SU-DHL-6 (cell line): ENCODE measurements at regions not wholly inside any gene's neighbourhood (a gene's known extent, or its start where the extent isn't known, plus 50 kb on each side); places are given as distances from the start of the nearest gene placed in this dataset.

Experiments used
- H2AFZ ChIP-seq: fragments of 200-600 bp; sonication (generic); 2 replicates; pipeline ENCODE4 v1.6.1; 2014; ENCODE audit warnings: low read depth, mild to moderate bottlenecking, moderate library complexity, mixed read lengths, antibody characterized with exemption, low read length; ENCODE audit not compliant: severe bottlenecking
- H3F3A ChIP-seq: fragments of 200-600 bp; shearing (Covaris generic); 2 replicates; pipeline ENCODE4 v1.6.0; 2016; ENCODE audit warnings: antibody characterized with exemption, mild to moderate bottlenecking; ENCODE audit not compliant: insufficient read depth
- H3K27ac ChIP-seq: fragments of 200-600 bp; sonication (generic); 2 replicates; pipeline ENCODE4 v1.5.1; 2016; ENCODE audit warnings: low read depth, mild to moderate bottlenecking, low read length, moderate library complexity, mixed read lengths
- H3K27me3 ChIP-seq: fragments of 200-600 bp; sonication (generic), shearing (Covaris generic); 2 replicates; pipeline ENCODE4 v1.6.0; 2014; ENCODE audit warnings: mild to moderate bottlenecking, low read length
- H3K36me3 ChIP-seq: fragments of 200-600 bp; sonication (generic); 2 replicates; pipeline ENCODE4 v1.6.1; 2014; ENCODE audit warnings: mild to moderate bottlenecking, low read length, mixed read lengths
- H3K4me2 ChIP-seq: fragments of 300-600, 200-600 bp; shearing (Covaris generic), sonication (generic); 2 replicates; pipeline ENCODE4 v1.6.0; 2014; ENCODE audit warnings: low read length, low read depth, mild to moderate bottlenecking; ENCODE audit not compliant: poor library complexity, severe bottlenecking
- H3K4me3 ChIP-seq: fragments of 200-600 bp; sonication (generic); 2 replicates; pipeline ENCODE4 v1.5.1; 2014; ENCODE audit warnings: antibody characterized with exemption, low read length, mild to moderate bottlenecking, mixed read lengths; ENCODE audit not compliant: insufficient read depth, poor library complexity, severe bottlenecking
- H3K79me2 ChIP-seq: fragments of 200-600 bp; sonication (generic); 2 replicates; pipeline ENCODE4 v1.6.1; 2014; ENCODE audit warnings: mild to moderate bottlenecking, low read length, moderate library complexity; ENCODE audit not compliant: insufficient read depth
- H3K9ac ChIP-seq: fragments of 200-600 bp; sonication (generic); 2 replicates; pipeline ENCODE4 v1.7.0; 2014; ENCODE audit warnings: mild to moderate bottlenecking, low read length
- H3K9me2 ChIP-seq: fragments of 200-600 bp; sonication (generic); replicated peaks from 2 replicates; pipeline ENCODE4 v1.6.1; 2014; ENCODE audit warnings: low read length; ENCODE audit not compliant: insufficient read depth
- H3K9me3 ChIP-seq: fragments of 200-600 bp; sonication (generic); 2 replicates; pipeline ENCODE4 v1.6.1; 2014; ENCODE audit warnings: low read length, mixed read lengths; ENCODE audit not compliant: insufficient read depth
- H4K20me1 ChIP-seq: fragments of 200-600 bp; sonication (generic); 2 replicates; pipeline ENCODE4 v1.6.1; 2014; ENCODE audit warnings: low read depth, mild to moderate bottlenecking, antibody characterized with exemption, low read length, moderate library complexity, mixed read lengths
- CTCF ChIP-seq: fragments of 200-600 bp; sonication (generic); IDR thresholded peaks from one replicate; pipeline ENCODE4 v1.5.1; 2017; ENCODE audit warnings: antibody characterized with exemption, mild to moderate bottlenecking, low read length, moderate library complexity; ENCODE audit not compliant: insufficient read depth, poor library complexity, severe bottlenecking
- EZH2phosphoT487 ChIP-seq: fragments of 200-600 bp; sonication (generic), shearing (Covaris generic); conservative IDR thresholded peaks from 2 replicates; pipeline ENCODE4 v1.6.1; 2018; ENCODE audit warnings: mild to moderate bottlenecking, antibody characterized with exemption, low read length, moderate library complexity, mixed read lengths

DNA sequence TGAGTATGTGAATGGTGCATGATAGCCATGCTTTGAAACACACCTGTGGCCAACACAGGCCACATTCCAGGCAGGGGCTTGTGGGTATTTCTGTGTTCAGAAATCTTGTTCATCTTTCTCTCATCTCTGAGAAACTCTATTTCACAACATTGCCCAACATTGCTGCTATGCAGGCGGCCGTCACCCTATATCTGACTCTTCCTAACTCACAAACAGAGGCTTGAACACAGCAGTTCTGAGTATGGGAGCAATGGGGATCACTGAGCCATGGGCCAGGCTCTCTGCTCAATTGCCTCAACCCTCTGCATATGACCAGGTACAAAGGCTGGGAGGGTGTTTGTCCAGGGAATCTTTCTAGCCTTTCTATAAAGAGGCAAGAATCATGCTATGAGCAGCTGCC is 259.9 kb downstream of the BUD13 start:
- no peak for TF ChIP-seq EZH2phosphoT487
- TF ChIP-seq CTCF = no peak
- no peaks in the 10 kb centered on the region for H3K36me3 ChIP-seq
- no peaks in the 10 kb centered on the region for H3F3A ChIP-seq
- H3K9me2 ChIP-seq = no peaks in the 10 kb centered on the region
- no peaks in the 10 kb centered on the region for H3K79me2 ChIP-seq
- no peaks in the 10 kb centered on the region for H3K27me3 ChIP-seq
- no peak overlapping the region for H3K9ac ChIP-seq
- H2AFZ ChIP-seq = no peak overlapping the region
- H3K4me2 ChIP-seq = no peak overlapping the region
- H3K4me3 ChIP-seq = no peak overlapping the region
- H3K27ac ChIP-seq = no peak overlapping the region
- H3K9me3 ChIP-seq = no peaks in the 10 kb centered on the region
- no peaks in the 10 kb centered on the region for H4K20me1 ChIP-seq

DNA sequence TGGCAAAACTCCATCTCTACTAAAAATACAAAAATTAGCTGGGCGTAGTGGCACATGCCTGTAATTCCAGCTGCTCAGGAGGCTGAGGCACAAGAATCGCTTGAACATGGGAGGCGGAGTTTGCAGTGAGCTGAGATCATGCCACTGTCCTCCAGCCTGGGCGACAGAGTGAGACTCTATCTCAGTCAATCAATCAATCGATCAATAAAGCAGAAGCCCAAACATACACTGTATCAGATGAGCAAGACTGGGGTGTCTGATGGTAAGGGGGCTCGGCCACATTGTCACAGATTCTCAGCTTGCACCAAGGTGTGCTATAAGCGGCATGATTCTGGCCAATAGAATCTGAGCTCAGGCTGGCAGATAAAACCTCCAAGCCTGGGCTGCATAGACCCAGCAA is 261.1 kb downstream of the BUD13 start:
- Histone ChIP-seq H3K4me2 (no peak overlapping the region), H3K9ac (no peak overlapping the region), H3K9me2 (no peaks in the 10 kb centered on the region), H2AFZ (no peak overlapping the region), H3K27ac (no peak overlapping the region), H3K4me3 (no peak overlapping the region), H3K79me2 (no peaks in the 10 kb centered on the region), H3K27me3 (no peaks in the 10 kb centered on the region), H4K20me1 (no peaks in the 10 kb centered on the region), H3K9me3 (no peaks in the 10 kb centered on the region), H3K36me3 (no peaks in the 10 kb centered on the region), H3F3A (no peaks in the 10 kb centered on the region)
- TF ChIP-seq EZH2phosphoT487 (no peak), CTCF (no peak)

DNA sequence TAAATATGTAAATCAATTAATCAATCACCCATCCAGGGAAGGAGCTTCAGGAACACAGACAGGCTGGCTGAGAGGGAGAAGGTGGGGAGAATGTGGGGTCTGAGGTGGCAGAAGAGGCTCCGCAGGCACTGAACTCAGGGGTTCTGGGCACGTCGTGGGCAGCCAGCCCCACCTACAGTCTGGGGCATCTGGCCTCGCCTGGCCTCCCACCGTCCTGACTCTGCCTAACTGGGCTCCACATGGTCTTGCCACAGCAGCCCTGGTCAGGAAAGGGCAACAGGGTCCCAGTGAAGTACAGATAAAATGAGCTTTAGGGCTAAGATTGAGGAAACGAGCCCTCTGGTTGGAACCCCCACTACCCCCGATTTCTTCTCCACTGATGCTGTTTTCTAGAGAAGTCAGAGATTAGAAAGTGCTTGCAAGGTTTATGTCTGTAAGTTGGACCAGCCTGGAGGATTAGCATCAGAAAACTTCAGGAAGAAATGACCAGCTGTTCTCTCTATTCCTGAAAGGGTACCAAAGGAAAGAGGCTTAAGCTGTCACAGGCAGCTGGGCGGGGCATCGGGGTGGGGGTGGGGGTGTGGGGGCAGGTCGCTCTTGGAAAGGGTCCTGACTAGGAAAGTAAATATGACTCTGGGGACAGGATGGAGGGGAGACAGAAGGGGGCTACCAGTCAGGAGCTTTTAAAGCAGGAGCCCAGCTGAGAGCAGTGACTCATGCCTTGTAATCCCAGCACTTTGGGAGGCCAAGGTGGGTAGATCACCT is 261.7 kb downstream of the BUD13 start:
- Histone ChIP-seq H3K79me2 (no peaks in the 10 kb centered on the region), H3K36me3 (no peaks in the 10 kb centered on the region), H3K27me3 (no peaks in the 10 kb centered on the region), H2AFZ (no peak overlapping the region), H3K9me3 (no peaks in the 10 kb centered on the region), H3F3A (no peaks in the 10 kb centered on the region), H3K9ac (no peak overlapping the region), H3K4me3 (no peak overlapping the region), H3K27ac (no peak overlapping the region), H3K4me2 (no peak overlapping the region), H3K9me2 (no peaks in the 10 kb centered on the region), H4K20me1 (no peaks in the 10 kb centered on the region)
- TF ChIP-seq EZH2phosphoT487 = no peak
- no peak for TF ChIP-seq CTCF
